Uterus (tissue), 3 donors: ENCODE measurements at regions not wholly inside any gene's neighbourhood (a gene's known extent, or its start where the extent isn't known, plus 50 kb on each side); places are given as distances from the start of the nearest gene placed in this dataset.

Experiments used
- DNase-seq, 2 donors: peaks; one replicate each; pipeline ENCODE4 v3.0.0-alpha.2; 2019 to 2020
- H3K27ac ChIP-seq, 2 donors: fragments of 200-600 bp; sonication (generic); 1 replicate in 1 of 2; 2 replicates in 1 of 2; pipeline ENCODE4 v1.5.1; 2016 to 2018
- H3K27me3 ChIP-seq, 2 donors: fragments of 200-600 bp; sonication (generic); one replicate each; pipeline ENCODE4 v1.5.1; 2018 to 2019; ENCODE audit warnings: control low read depth in 1 of 2
- H3K36me3 ChIP-seq, 2 donors: fragments of 200-600 bp; sonication (generic); one replicate each; pipeline ENCODE4 v1.5.1; 2019; ENCODE audit warnings: control low read depth in 1 of 2
- H3K4me1 ChIP-seq, 2 donors: fragments of 200-600 bp; sonication (generic); one replicate each; pipeline ENCODE4 v1.5.1; 2018 to 2019; ENCODE audit warnings: control low read depth in 1 of 2
- H3K4me3 ChIP-seq, 2 donors: fragments of 200-600 bp; sonication (generic); 1 replicate in 1 of 2; 2 replicates in 1 of 2; pipeline ENCODE4 v1.5.1; 2018 to 2019; ENCODE audit warnings: mild to moderate bottlenecking in 1 of 2
- H3K9me3 ChIP-seq, 2 donors: fragments of 200-600 bp; sonication (generic); one replicate each; pipeline ENCODE4 v1.5.1; 2019; ENCODE audit warnings: control low read depth in 1 of 2
- POLR2A ChIP-seq, 2 donors: fragments of 450-650 bp; IDR thresholded peaks; one replicate each; pipeline ENCODE4 v1.6.1; 2016; ENCODE audit warnings: antibody characterized with exemption in 2 of 2, mild to moderate bottlenecking in 1 of 2, moderate library complexity in 1 of 2
- intact Hi-C: fragments of 100-400 bp; cut with DNase I; formaldehyde crosslinking; loops from one replicate; pipeline ENCODE4 v1.15.1; 2023; ENCODE audit warnings: low total_unique reads
- TF ChIP-seq, protein P1 (sequence below), 4 experiments: fragments of 200-600 bp in 2 of 4; fragments of 450-650 bp in 2 of 4; sonication (generic) in 2 of 4; IDR thresholded peaks; one replicate each; pipeline ENCODE4 v1.5.1; 2016 to 2019; ENCODE audit warnings: antibody characterized with exemption in 4 of 4, mild to moderate bottlenecking in 2 of 4, moderate library complexity in 1 of 4
- donor health status: DM: yes; HTN: yes; CAD: no.

DNA sequence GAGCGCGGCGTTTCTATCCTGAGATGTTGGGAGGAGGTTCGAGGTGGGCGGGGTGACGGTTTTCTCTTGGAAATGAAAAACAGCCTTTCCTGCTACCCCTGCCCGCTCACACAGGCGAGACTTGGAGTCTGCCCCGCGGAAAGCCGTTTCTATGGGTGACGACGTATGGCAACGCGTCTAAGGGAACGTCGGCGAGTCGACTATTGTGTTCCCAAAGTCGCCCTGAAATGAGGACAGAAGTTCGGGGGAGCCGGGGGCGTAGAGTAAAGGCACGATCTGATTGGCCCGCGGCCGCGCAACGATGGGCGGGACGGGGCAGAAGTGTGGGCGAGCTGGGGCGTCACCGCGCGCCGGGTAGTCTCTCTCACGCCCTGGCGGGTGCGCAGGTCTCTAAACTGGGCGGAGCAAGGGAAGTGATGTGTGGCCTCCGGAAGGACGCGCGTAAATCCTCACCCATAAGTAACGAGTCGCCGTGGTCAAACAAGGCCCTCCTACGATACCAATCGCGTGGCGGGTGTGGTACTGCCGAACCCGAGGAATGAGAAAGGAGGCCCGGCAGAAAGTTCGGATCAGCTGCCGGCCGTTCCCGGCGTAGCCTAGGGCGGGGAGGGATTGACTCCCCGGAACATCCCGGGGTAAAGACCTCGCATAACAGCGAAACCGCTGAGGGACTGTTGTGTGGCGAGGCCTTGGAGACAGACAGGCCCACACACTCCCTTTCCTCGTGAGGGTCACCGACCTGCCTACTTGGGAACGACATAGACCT lies 89.6 kb downstream of the FAM161A start:
- TF ChIP-seq, protein P1, sequence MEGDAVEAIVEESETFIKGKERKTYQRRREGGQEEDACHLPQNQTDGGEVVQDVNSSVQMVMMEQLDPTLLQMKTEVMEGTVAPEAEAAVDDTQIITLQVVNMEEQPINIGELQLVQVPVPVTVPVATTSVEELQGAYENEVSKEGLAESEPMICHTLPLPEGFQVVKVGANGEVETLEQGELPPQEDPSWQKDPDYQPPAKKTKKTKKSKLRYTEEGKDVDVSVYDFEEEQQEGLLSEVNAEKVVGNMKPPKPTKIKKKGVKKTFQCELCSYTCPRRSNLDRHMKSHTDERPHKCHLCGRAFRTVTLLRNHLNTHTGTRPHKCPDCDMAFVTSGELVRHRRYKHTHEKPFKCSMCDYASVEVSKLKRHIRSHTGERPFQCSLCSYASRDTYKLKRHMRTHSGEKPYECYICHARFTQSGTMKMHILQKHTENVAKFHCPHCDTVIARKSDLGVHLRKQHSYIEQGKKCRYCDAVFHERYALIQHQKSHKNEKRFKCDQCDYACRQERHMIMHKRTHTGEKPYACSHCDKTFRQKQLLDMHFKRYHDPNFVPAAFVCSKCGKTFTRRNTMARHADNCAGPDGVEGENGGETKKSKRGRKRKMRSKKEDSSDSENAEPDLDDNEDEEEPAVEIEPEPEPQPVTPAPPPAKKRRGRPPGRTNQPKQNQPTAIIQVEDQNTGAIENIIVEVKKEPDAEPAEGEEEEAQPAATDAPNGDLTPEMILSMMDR (IDR thresholded peaks at IDR 0.05) = no peak
- TF ChIP-seq POLR2A (IDR thresholded peaks at IDR 0.05) = peak; percentile 85 to 93
- peak overlapping the region; percentile 96 to 99 for H3K27ac ChIP-seq
- no peaks in the 10 kb centered on the region for H3K36me3 ChIP-seq
- peak overlapping the region; percentile 56 to 79 for H3K4me3 ChIP-seq
- intact Hi-C loops = loop anchor here (10.0 kb wide), 1 partner anchor 69 kb away; no protein-coding TSS in a partner anchor
- no peaks in the 10 kb centered on the region for H3K9me3 ChIP-seq
- H3K4me1 ChIP-seq = no peaks in the 10 kb centered on the region
- peak; percentile 97 for DNase-seq
- H3K27me3 ChIP-seq = no peaks in the 10 kb centered on the region

DNA sequence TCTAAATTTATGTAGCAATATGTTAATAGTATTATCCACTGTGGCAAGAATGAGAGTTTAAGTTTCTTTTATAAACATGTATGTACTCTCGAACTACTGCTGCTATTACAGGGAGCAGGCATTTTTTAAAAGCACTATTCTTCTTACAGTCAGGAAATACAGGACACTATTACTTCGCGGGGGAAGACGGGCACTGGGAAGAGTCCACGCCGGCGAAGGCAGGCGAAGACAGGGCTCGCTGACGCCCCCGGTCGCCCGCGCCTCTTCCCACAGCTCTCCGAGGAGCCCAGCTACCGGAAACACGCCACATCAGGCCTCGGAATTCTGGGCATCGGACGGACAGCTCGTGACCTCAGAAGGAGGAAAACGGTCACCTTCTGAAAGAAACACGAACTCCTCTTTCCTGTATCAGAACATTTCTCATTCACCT lies 90.2 kb downstream of the FAM161A start:
- H3K27me3 ChIP-seq = no peaks in the 10 kb centered on the region
- peak overlapping the region; percentile 96 to 99 for H3K27ac ChIP-seq
- H3K4me1 ChIP-seq = no peaks in the 10 kb centered on the region
- DNase-seq = peak; percentile 79 to 81
- H3K36me3 ChIP-seq = no peaks in the 10 kb centered on the region
- intact Hi-C loops = loop anchor here (10.0 kb wide), 1 partner anchor 69 kb away; no protein-coding TSS in a partner anchor
- peak overlapping the region; percentile 56 to 79 for H3K4me3 ChIP-seq
- no peaks in the 10 kb centered on the region for H3K9me3 ChIP-seq
- no peak for TF ChIP-seq POLR2A (IDR thresholded peaks at IDR 0.05)
- TF ChIP-seq, protein P1 (IDR thresholded peaks at IDR 0.05) = peak in 1 of 4 experiments; percentile 22

DNA sequence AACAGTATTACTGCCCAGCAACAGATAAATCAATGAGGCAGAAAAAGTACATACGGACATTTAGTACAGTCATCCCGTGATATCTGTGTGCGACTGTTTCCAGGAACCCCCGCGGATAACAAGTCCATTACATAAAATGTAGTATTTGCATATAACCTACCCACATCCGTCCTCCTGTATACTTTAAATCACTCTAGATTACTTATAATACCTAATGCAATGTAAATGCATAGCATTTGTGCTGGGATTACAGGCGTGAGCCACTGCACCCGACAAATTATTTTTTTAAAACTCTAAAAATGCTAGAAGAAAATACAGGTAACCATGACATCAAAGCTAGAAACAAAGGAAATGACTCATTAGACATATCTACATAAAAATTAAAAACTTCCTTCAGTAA lies 91.6 kb downstream of the FAM161A start:
- DNase-seq = no peak
- Histone ChIP-seq H3K27me3 (no peaks in the 10 kb centered on the region), H3K4me3 (no peak overlapping the region), H3K27ac (no peak overlapping the region), H3K9me3 (no peaks in the 10 kb centered on the region), H3K36me3 (no peaks in the 10 kb centered on the region), H3K4me1 (no peaks in the 10 kb centered on the region)
- TF ChIP-seq, protein P1 (IDR thresholded peaks at IDR 0.05) = no peak
- TF ChIP-seq POLR2A (IDR thresholded peaks at IDR 0.05) = no peak
- intact Hi-C loops = loop anchor here (10.0 kb wide), 1 partner anchor 67 kb away; no protein-coding TSS in a partner anchor

DNA sequence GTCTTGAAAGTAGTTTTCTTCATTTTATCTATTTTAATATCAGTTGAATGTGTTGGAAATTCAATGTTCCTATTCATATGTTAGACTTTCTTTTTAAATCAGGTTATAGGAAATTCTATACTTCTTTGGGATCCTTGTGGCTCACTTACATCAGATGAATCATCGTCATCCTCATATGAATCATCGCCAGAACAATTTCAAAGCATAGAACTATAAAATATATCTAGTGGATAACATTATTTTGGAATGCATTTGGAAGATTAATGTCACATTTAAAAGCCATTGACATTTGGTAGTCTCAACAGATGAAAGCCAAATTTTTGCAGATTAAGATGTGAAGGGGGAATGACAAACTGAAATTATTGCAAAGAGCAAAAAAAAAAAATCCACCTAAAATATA lies 94.1 kb downstream of the FAM161A start:
- intact Hi-C loops = loop anchor here (10.0 kb wide), 1 partner anchor 65 kb away; no protein-coding TSS in a partner anchor
- no peaks in the 10 kb centered on the region for H3K36me3 ChIP-seq
- no peak for TF ChIP-seq POLR2A (IDR thresholded peaks at IDR 0.05)
- TF ChIP-seq, protein P1 (IDR thresholded peaks at IDR 0.05) = no peak

DNA sequence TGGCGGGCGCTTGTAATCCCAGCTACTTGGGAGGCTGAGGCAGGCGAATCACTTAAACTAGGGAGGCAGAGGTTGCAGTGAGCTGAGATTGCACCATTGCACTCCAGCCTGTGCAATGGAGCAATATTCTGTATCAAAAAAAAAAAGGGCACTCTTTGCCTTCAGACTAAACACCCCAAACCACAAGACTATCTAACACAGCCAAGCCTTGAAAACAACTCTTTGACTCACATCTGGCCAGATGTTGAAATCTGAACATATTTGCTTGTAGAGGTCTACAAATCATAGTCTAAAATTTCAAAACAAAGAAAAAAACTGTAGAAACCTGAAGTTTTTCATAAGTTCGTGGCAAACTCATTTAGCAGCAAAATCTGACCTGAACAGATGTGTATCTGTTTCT lies 94.9 kb downstream of the FAM161A start:
- intact Hi-C loops = no loop called here
- H3K27ac ChIP-seq = no peak overlapping the region
- no peak overlapping the region for H3K4me3 ChIP-seq
- no peaks in the 10 kb centered on the region for H3K4me1 ChIP-seq
- TF ChIP-seq, protein P1 (IDR thresholded peaks at IDR 0.05) = no peak
- TF ChIP-seq POLR2A (IDR thresholded peaks at IDR 0.05) = no peak
- H3K9me3 ChIP-seq = no peaks in the 10 kb centered on the region
- H3K27me3 ChIP-seq = no peaks in the 10 kb centered on the region
- H3K36me3 ChIP-seq = no peaks in the 10 kb centered on the region
- DNase-seq = no peak

More for the DNA sequence above, 94.1 kb downstream of the FAM161A start:
- H3K4me1 ChIP-seq = no peaks in the 10 kb centered on the region
- no peaks in the 10 kb centered on the region for H3K9me3 ChIP-seq
- no peak overlapping the region for H3K27ac ChIP-seq
- H3K27me3 ChIP-seq = no peaks in the 10 kb centered on the region
- DNase-seq = no peak
- H3K4me3 ChIP-seq = no peak overlapping the region
